ENCODE measurements at regions not wholly inside any gene's neighbourhood (a gene's known extent, or its start where the extent isn't known, plus 50 kb on each side); places are given as distances from the start of the nearest gene placed in this dataset.
"Not testable (repeated sequence)": the region's sequence is repeated elsewhere in the genome, so short reads cannot be mapped to it uniquely, and the experiment has no call there.

DNA sequence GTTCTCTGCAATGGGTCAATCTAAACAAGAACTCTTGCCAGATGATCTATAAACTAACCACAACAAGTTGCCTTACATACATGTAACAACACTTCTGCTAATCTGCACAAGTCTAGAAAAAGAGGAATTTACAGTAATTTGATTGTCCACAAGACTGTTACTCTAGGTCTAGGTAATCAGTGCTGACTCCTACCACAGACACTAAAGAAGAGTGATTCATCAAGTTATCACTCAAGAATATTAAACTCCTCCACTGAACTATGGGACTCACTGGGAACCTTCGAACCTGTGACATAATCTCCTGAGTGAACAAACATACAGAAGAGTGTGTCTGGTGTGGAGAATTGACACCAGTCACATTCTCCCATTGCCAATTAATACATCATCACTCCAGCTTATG, 138.3 kb downstream of the ANXA2 start:
- no peak for DNase-seq (ENCODE audit: low read depth in 2 of 2)

- no peak for DNase-seq (ENCODE audit: low read depth in 2 of 2)
Measured at GRCh38 chr15:60264088-60264487, 133.7 kb downstream of the ANXA2 start.

DNA sequence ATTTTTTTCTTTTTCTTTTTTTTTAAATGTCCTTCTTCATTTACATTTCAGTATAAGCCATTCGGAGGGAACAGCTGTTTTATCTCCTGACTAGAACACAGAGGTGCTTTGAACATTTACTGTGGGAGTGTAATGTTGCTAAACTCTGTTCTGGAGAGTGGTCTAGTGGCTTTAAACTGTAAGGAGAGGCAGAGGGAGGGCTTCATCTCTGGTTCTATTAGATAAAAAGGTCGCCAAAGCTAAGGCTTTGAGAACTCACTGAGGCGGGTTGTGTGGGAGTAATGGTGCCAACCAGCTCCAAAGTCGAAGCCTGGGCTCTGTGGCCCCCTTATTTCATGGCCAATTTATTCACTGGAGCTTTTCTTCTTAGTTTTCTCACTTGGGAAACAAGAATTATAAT, 133.2 kb downstream of the ANXA2 start:
- no peak for DNase-seq (ENCODE audit: low read depth in 2 of 2)

DNA sequence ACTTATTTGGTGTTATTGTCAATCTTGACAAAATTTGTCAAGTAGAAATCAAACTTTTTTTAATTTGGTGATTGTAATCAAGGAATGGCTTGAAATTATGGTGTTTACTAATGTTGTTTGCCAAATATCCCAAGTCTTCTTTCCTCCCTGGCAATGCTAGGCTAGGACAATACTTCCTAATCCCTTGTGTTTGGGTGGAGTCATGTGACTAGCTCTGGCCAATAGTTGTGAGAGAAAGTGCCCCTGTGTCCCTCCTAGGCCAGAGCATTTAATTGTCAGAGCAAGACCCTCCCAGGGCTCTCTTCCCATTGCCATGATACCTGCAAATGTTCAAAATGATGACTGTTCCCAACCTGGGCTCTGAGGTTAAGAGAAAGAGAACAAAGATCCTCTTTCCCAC, 132.7 kb downstream of the ANXA2 start:
- DNase-seq (ENCODE audit: low read depth in 2 of 2) = no peak

DNA sequence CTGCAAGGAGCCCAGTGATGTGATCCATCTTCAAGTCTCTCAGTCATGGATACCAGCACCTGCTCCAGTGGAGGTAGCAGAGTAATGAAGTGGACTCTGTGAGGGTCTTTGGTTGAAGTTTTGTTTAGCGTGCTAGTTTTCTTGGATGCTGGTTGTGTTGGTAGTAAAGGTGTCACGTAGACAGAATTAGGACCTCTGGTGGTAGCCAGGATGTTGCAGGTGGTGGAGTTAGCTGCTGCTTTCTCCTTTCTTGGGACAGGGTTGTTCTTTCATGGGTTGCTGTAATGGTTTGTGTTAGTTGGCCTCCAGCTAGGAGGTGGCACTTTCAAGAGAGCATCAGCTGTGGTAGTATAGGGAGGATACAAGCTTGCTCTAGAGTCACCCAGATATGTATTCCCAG, 125.2 kb downstream of the ANXA2 start:
- no peak for DNase-seq (ENCODE audit: low read depth in 2 of 2)

- DNase-seq (ENCODE audit: low read depth in 2 of 2) = no peak
Measured at GRCh38 chr15:60275624-60276023, 122.2 kb downstream of the ANXA2 start.

DNA sequence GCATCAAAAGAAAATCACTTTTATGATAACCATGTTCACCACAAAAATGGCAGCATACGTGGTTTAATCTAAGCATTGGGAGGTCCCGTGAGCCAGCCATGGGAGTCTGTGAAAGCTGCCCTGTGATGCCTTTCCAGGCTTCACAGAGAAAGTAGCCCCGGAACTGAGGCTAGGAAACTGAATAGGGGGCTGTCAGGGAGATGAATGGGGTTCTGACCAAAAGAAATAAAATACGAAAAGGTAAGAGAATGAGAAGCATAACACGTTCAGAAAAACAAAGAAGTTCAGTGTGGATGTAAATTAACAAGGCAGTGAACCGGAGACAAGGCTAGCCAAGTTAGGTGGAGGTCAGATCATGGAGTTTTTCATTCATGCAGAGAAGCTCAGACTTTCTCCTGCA, 118.9 kb downstream of the ANXA2 start:
- no peak for DNase-seq (ENCODE audit: low read depth in 2 of 2)

DNA sequence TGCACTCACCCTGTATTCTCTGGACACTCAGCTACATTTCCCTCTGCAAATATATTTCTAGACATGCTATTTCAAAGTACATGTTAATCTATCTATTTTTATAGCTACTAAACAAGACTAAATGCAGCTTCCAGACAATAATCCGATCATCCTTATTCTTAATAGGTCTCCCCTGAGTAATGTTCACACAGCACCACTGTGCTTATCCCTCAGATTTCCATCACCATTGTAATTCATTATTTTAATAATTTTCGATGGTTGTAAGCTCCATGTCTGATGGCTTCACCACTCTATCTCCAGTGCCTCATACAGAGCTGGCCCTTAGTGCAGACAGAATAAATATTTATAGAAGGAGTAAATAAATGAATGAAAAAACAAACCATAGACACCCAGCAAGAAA, 117.5 kb downstream of the ANXA2 start:
- DNase-seq (ENCODE audit: low read depth in 2 of 2) = no peak

- DNase-seq (ENCODE audit: low read depth in 2 of 2) = no peak
Measured at GRCh38 chr15:60283936-60284335, 113.8 kb downstream of the ANXA2 start.

GRCh38 chr15:60295901-60296300, 101.9 kb downstream of the ANXA2 start:
- not testable (repeated sequence) for DNase-seq (ENCODE audit: low read depth in 2 of 2)

- no peak for DNase-seq (ENCODE audit: low read depth in 2 of 2)
Measured at GRCh38 chr15:60297047-60297446, 100.7 kb downstream of the ANXA2 start.
